Astrocyte (in vitro differentiated cells and primary cell): ENCODE measurements at regions not wholly inside any gene's neighbourhood (a gene's known extent, or its start where the extent isn't known, plus 50 kb on each side); places are given as distances from the start of the nearest gene placed in this dataset.
A peak's percentile ranks its signal among the peaks of the same experiment; 100 is the strongest.

Experiments used
- DNase-seq: peaks from one replicate; pipeline ENCODE4 v3.0.0-alpha.2; 2010; ENCODE audit warnings: low read depth
- FAIRE-seq: peaks from 2 replicates; lab custom pipeline; 2011; peaks lifted over from hg19 to GRCh38; lab: Jason Lieb, UNC
- H2AFZ ChIP-seq: 2 replicates; pipeline ENCODE4 v1.6.0; 2012; ENCODE audit warnings: low read depth, low read length, inconsistent platforms
- H3K27ac ChIP-seq: 2 replicates; pipeline ENCODE4 v1.5.1; 2011; ENCODE audit warnings: low read depth, low read length, inconsistent platforms
- H3K27me3 ChIP-seq: 2 replicates; pipeline ENCODE4 v1.6.0; 2011; ENCODE audit warnings: low read length, inconsistent platforms; ENCODE audit not compliant: insufficient read depth
- H3K36me3 ChIP-seq: 2 replicates; pipeline ENCODE4 v1.5.1; 2011; ENCODE audit warnings: low read length, inconsistent platforms; ENCODE audit not compliant: insufficient read depth
- H3K4me1 ChIP-seq: 2 replicates; pipeline ENCODE4 v1.5.1; 2011; ENCODE audit warnings: low read length, inconsistent platforms; ENCODE audit not compliant: insufficient read depth
- H3K4me2 ChIP-seq: 2 replicates; pipeline ENCODE4 v1.6.0; 2012; ENCODE audit warnings: low read length, inconsistent platforms
- H3K4me3 ChIP-seq: 2 replicates; pipeline ENCODE4 v1.5.1; 2011; ENCODE audit warnings: low read depth, mild to moderate bottlenecking, low read length, inconsistent platforms; ENCODE audit not compliant: insufficient read depth
- H3K79me2 ChIP-seq: 2 replicates; pipeline ENCODE4 v1.6.0; 2012; ENCODE audit warnings: mild to moderate bottlenecking, low read length, inconsistent platforms; ENCODE audit not compliant: insufficient read depth
- H3K9ac ChIP-seq: 2 replicates; pipeline ENCODE4 v1.6.0; 2012; ENCODE audit warnings: mild to moderate bottlenecking, low read length, inconsistent platforms
- H3K9me3 ChIP-seq: 2 replicates; pipeline ENCODE4 v1.5.1; 2012; ENCODE audit warnings: low read depth, mild to moderate bottlenecking, low read length, inconsistent platforms; ENCODE audit not compliant: insufficient read depth
- H4K20me1 ChIP-seq: 2 replicates; pipeline ENCODE4 v1.6.0; 2012; ENCODE audit warnings: low read length, inconsistent platforms; ENCODE audit not compliant: insufficient read depth
- H3K27ac Mint-ChIP-seq: one replicate; pipeline ENCODE4 v1.8.0; 2021; ENCODE audit warnings: mild to moderate bottlenecking, mixed read lengths; ENCODE audit not compliant: unreplicated experiment
- H3K27me3 Mint-ChIP-seq: one replicate; pipeline ENCODE4 v1.8.0; 2021; ENCODE audit warnings: low read depth, mixed read lengths; ENCODE audit not compliant: unreplicated experiment
- H3K36me3 Mint-ChIP-seq: one replicate; pipeline ENCODE4 v1.8.0; 2021; ENCODE audit warnings: low read depth, mixed read lengths; ENCODE audit not compliant: unreplicated experiment
- H3K4me1 Mint-ChIP-seq: one replicate; pipeline ENCODE4 v1.8.0; 2021; ENCODE audit warnings: low read depth, mixed read lengths; ENCODE audit not compliant: unreplicated experiment
- H3K4me3 Mint-ChIP-seq: one replicate; pipeline ENCODE4 v1.8.0; 2021; ENCODE audit warnings: mild to moderate bottlenecking, moderate library complexity, mixed read lengths; ENCODE audit not compliant: unreplicated experiment
- H3K9me3 Mint-ChIP-seq: one replicate; pipeline ENCODE4 v1.8.0; 2021; ENCODE audit warnings: mild to moderate bottlenecking, mixed read lengths; ENCODE audit not compliant: unreplicated experiment
- EZH2 ChIP-seq: IDR thresholded peaks from 2 replicates; pipeline ENCODE4 v1.6.1; 2012; ENCODE audit warnings: mild to moderate bottlenecking, low read length, inconsistent platforms; ENCODE audit not compliant: insufficient read depth
- TF ChIP-seq, protein P1 (sequence below): IDR thresholded peaks from 2 replicates; pipeline ENCODE4 v1.5.1; 2011; ENCODE audit warnings: low read depth, mild to moderate bottlenecking, inconsistent platforms, low read length, moderate library complexity; ENCODE audit not compliant: insufficient read depth

DNA sequence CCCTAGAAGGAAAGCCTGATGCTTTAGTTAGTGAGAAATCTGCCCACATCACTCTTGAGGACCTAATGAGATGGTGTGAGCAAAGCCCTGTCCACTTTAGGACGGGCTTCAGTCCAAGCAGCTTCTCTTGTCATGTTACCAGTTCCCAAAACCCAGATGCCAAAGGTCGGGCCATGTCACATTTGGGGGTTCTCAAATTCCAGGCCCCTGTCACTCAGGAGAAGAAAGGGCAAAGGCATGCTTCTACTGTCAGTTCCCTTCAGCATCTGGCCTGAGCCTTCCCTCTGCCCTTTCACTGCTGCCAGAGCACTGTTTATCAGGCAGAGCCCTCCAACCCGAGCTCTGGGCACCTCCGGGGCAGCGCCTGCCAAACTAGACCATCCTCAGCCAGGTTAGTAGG is 556.0 kb downstream of the BNC2 start:
- Histone ChIP-seq H3K27ac (no peak overlapping the region), H3K4me3 (no peak overlapping the region), H3K79me2 (no peaks in the 10 kb centered on the region), H4K20me1 (no peaks in the 10 kb centered on the region), H3K36me3 (no peaks in the 10 kb centered on the region), H3K9me3 (no peaks in the 10 kb centered on the region), H3K4me2 (no peak overlapping the region), H3K4me1 (no peaks in the 10 kb centered on the region), H3K9ac (no peak overlapping the region), H3K27me3 (no peaks in the 10 kb centered on the region), H2AFZ (no peak overlapping the region)
- FAIRE-seq, result no peak
- Mint-ChIP-seq H3K4me3 (no peak overlapping the region), H3K9me3 (peaks cover 2% of the 10 kb centered on the region), H3K27me3 (peaks cover 23% of the 10 kb centered on the region), H3K4me1 (no peaks in the 10 kb centered on the region), H3K36me3 (no peaks in the 10 kb centered on the region), H3K27ac (no peak overlapping the region)
- TF ChIP-seq, protein P1, sequence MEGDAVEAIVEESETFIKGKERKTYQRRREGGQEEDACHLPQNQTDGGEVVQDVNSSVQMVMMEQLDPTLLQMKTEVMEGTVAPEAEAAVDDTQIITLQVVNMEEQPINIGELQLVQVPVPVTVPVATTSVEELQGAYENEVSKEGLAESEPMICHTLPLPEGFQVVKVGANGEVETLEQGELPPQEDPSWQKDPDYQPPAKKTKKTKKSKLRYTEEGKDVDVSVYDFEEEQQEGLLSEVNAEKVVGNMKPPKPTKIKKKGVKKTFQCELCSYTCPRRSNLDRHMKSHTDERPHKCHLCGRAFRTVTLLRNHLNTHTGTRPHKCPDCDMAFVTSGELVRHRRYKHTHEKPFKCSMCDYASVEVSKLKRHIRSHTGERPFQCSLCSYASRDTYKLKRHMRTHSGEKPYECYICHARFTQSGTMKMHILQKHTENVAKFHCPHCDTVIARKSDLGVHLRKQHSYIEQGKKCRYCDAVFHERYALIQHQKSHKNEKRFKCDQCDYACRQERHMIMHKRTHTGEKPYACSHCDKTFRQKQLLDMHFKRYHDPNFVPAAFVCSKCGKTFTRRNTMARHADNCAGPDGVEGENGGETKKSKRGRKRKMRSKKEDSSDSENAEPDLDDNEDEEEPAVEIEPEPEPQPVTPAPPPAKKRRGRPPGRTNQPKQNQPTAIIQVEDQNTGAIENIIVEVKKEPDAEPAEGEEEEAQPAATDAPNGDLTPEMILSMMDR, result no peak
- TF ChIP-seq EZH2, result no peak
- no peak for DNase-seq

DNA sequence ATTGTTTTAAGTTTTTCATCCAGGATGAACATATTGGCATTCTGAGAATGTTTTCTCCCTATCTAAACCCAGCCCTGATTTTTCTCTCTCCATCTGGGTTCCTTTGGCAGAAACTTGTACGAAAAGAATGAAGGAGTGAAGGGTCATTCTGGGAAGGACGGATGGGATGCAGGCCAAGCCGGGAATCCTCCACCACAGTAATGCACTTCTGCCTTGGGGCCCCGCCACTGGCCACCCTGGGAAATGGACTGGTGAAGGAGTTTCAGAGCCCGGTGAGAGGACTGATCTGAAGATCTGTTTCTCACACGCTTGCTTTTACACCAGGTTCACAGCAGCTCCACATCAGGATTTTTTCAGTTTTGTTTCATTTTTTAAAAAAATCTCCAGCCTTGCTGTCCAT is 554.8 kb downstream of the BNC2 start:
- Histone ChIP-seq H3K4me3 (no peak overlapping the region), H3K4me2 (no peak overlapping the region), H3K27me3 (no peaks in the 10 kb centered on the region), H4K20me1 (no peaks in the 10 kb centered on the region), H2AFZ (no peak overlapping the region), H3K79me2 (no peaks in the 10 kb centered on the region), H3K9ac (no peak overlapping the region), H3K4me1 (no peaks in the 10 kb centered on the region), H3K27ac (no peak overlapping the region), H3K36me3 (no peaks in the 10 kb centered on the region), H3K9me3 (no peaks in the 10 kb centered on the region)
- no peak for FAIRE-seq
- DNase-seq, result peak; percentile 78
- H3K36me3 Mint-ChIP-seq, result peaks cover 2% of the 10 kb centered on the region
- peaks cover 2% of the 10 kb centered on the region for H3K9me3 Mint-ChIP-seq
- H3K27me3 Mint-ChIP-seq, result peaks cover 23% of the 10 kb centered on the region
- TF ChIP-seq, protein P1, result no peak
- TF ChIP-seq EZH2, result no peak
- H3K4me1 Mint-ChIP-seq, result no peaks in the 10 kb centered on the region
- H3K27ac Mint-ChIP-seq, result no peak overlapping the region
- no peak overlapping the region for H3K4me3 Mint-ChIP-seq

DNA sequence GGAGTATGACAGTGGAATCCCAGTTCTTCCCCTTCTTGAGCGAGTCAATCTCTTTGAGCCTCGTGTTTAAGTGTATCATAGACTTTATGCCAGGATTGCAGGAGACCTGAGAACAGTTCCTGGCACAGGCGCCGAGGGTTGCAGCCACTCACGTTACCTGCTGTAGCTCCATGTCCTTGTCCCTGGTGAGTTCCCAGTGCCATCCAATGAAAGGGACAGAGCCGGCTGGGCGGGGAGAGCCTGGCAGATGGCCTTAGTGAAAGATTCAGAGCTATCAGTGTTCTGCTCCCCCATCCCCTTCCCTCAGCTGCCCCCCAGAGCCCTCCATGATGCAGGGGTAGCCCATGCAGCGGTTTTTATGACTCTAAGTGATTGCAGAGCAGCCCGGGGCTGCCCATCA is 554.0 kb downstream of the BNC2 start:
- Mint-ChIP-seq H3K4me3 (no peak overlapping the region), H3K36me3 (peaks cover 2% of the 10 kb centered on the region), H3K27me3 (peaks cover 23% of the 10 kb centered on the region), H3K4me1 (peaks cover 2% of the 10 kb centered on the region), H3K27ac (no peak overlapping the region), H3K9me3 (no peaks in the 10 kb centered on the region)
- no peaks in the 10 kb centered on the region for H4K20me1 ChIP-seq
- H3K4me3 ChIP-seq, result no peak overlapping the region
- no peak for FAIRE-seq
- H3K36me3 ChIP-seq, result no peaks in the 10 kb centered on the region
- H3K9ac ChIP-seq, result no peak overlapping the region
- peaks cover under 1% of the 10 kb centered on the region for H3K4me1 ChIP-seq
- no peaks in the 10 kb centered on the region for H3K27me3 ChIP-seq
- no peak overlapping the region for H2AFZ ChIP-seq
- no peak for DNase-seq
- TF ChIP-seq, protein P1, result no peak
- TF ChIP-seq EZH2, result no peak
- H3K4me2 ChIP-seq, result no peak overlapping the region
- no peak overlapping the region for H3K27ac ChIP-seq
- H3K79me2 ChIP-seq, result no peaks in the 10 kb centered on the region
- no peaks in the 10 kb centered on the region for H3K9me3 ChIP-seq
